Right lobe of liver (tissue), 6 donors: ENCODE measurements at regions not wholly inside any gene's neighbourhood (a gene's known extent, or its start where the extent isn't known, plus 50 kb on each side); places are given as distances from the start of the nearest gene placed in this dataset.

ENCODE experiments used
- ATAC-seq, 4 donors: fragments of 200-7000 bp; cut with Tn5 transposase; one replicate each; pipeline ENCODE4 v1.9.1; 2020; ENCODE audit warnings: mild to moderate bottlenecking in 4 of 4, moderate library complexity in 4 of 4
- DNase-seq, 3 donors: peaks; one replicate each; pipeline ENCODE4 v3.0.0-alpha.2; 2020
- H3K27ac ChIP-seq, 3 donors: fragments of 200-600 bp; one replicate each; pipeline ENCODE4 v1.8.0; 2022
- H3K27me3 ChIP-seq, 2 donors: fragments of 200-600 bp; one replicate each; pipeline ENCODE4 v1.8.0; 2022
- H3K36me3 ChIP-seq, 4 donors: fragments of 200-600 bp; sonication (generic) in 1 of 4; one replicate each; pipeline versions ENCODE4 v1.5.1 to v1.8.0; 2017 to 2022; ENCODE audit warnings: control low read depth in 1 of 4
- H3K4me1 ChIP-seq, 4 donors: fragments of 200-600 bp; sonication (generic) in 1 of 4; one replicate each; pipeline versions ENCODE4 v1.5.1 to v1.8.0; 2017 to 2022; ENCODE audit warnings: control low read depth in 1 of 4
- H3K4me3 ChIP-seq, 3 donors: fragments of 200-600 bp; one replicate each; pipeline ENCODE4 v1.8.0; 2022
- H3K9me3 ChIP-seq, 4 donors: fragments of 200-600 bp; sonication (generic) in 1 of 4; one replicate each; pipeline versions ENCODE4 v1.5.1 to v1.8.0; 2017 to 2022; ENCODE audit warnings: control low read depth in 1 of 4
- POLR2A ChIP-seq: fragments of 450-650 bp; IDR thresholded peaks from one replicate; pipeline ENCODE4 v1.6.1; 2017; ENCODE audit warnings: antibody characterized with exemption, mild to moderate bottlenecking
- WGBS: methylation state at CpG from one replicate; pipeline ENCODE4 v1.1.6; 2018; ENCODE audit warnings: low coverage, low lambda C conversion rate; ENCODE audit not compliant: insufficient coverage; ENCODE audit errors: missing lambda C conversion rate; 5-methylcytosine and 5-hydroxymethylcytosine counted together
- intact Hi-C, 2 donors: fragments of 100-400 bp; cut with DNase I; formaldehyde crosslinking; loops; one replicate each; pipeline versions ENCODE4 v1.11.2 to v1.14.1; 2022
- TF ChIP-seq, protein P1 (sequence below), 4 donors: fragments of 200-600 bp in 3 of 4; fragments of 450-650 bp in 1 of 4; IDR thresholded peaks; one replicate each; pipeline versions ENCODE4 v1.5.1 to v1.8.0; 2016 to 2022; ENCODE audit warnings: antibody characterized with exemption in 4 of 4, mild to moderate bottlenecking in 2 of 4
- donor health status: DM: no; HTN: yes; CAD: no.
- donor health status: DM: no; HTN: no; CAD: no.
- donor health status: DM: no; HTN: no; CAD: no.
- donor health status: DM: no; HTN: yes; CAD: no.
- donor health status: DM: no; HTN: yes; CAD: no.

DNA sequence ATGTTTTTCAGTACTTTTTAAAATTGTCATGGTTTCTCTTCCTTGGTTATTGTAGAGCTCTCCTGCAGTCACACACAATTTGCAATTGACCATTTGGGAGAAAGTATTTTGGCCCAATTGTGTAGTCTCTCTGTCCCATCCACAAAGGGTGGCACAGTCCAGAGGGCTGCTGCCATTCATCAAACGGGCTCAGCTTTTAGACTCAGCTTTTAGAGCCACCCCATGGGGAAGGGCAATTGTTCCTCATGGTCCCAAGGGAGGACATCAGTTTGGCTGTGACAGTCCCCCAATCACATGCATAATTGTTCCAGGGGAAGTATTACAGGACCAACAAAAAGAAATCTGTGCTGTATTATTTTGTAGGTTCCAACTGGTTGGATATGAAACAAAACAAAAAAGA lies 207.6 kb downstream of the ZNF462 start:
- ATAC-seq: no peak
- DNase-seq: no peak
- H3K9me3 ChIP-seq: no peaks in the 10 kb centered on the region
- H3K36me3 ChIP-seq: no peaks in the 10 kb centered on the region
- H3K4me3 ChIP-seq: no peak overlapping the region
- no peaks in the 10 kb centered on the region for H3K27me3 ChIP-seq
- no peak for TF ChIP-seq POLR2A
- TF ChIP-seq, protein P1, sequence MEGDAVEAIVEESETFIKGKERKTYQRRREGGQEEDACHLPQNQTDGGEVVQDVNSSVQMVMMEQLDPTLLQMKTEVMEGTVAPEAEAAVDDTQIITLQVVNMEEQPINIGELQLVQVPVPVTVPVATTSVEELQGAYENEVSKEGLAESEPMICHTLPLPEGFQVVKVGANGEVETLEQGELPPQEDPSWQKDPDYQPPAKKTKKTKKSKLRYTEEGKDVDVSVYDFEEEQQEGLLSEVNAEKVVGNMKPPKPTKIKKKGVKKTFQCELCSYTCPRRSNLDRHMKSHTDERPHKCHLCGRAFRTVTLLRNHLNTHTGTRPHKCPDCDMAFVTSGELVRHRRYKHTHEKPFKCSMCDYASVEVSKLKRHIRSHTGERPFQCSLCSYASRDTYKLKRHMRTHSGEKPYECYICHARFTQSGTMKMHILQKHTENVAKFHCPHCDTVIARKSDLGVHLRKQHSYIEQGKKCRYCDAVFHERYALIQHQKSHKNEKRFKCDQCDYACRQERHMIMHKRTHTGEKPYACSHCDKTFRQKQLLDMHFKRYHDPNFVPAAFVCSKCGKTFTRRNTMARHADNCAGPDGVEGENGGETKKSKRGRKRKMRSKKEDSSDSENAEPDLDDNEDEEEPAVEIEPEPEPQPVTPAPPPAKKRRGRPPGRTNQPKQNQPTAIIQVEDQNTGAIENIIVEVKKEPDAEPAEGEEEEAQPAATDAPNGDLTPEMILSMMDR (IDR thresholded peaks at IDR 0.05): no peak
- intact Hi-C loops: no loop called here
- H3K4me1 ChIP-seq: peaks cover 0 to 7% (median 0%) of the 10 kb centered on the region in 4 donors
- no peak overlapping the region for H3K27ac ChIP-seq
- 20% methylated on average over 1 of the region's 1 CpG for WGBS

DNA sequence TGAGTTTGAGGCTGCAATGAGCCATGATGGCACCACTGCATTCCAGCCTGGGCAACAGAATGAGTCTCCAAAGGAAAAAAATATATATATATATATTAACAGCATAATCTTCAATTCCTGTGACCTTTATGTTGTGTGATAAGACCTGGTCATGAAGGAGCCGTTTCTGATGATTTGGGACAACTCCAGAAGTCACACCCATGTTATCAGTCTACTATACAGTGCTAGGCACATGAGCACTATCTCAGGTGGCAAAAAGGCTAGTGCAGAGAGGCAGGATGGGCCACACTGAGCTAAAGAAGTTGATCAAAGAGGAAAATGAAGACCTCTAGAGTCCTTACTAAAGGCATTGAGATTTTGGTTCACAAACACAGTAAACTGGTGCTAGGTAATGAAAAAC lies 205.0 kb upstream of the RAD23B start:
- Histone ChIP-seq H3K36me3 (no peaks in the 10 kb centered on the region), H3K4me1 (no peaks in the 10 kb centered on the region), H3K27me3 (no peaks in the 10 kb centered on the region), H3K9me3 (no peaks in the 10 kb centered on the region), H3K4me3 (no peak overlapping the region), H3K27ac (no peak overlapping the region)
- TF ChIP-seq POLR2A: no peak
- TF ChIP-seq, protein P1 (IDR thresholded peaks at IDR 0.05): no peak
- 33% methylated on average over 1 of the region's 1 CpG for WGBS
- intact Hi-C loops: no loop called here
- no peak for ATAC-seq
- no peak for DNase-seq

DNA sequence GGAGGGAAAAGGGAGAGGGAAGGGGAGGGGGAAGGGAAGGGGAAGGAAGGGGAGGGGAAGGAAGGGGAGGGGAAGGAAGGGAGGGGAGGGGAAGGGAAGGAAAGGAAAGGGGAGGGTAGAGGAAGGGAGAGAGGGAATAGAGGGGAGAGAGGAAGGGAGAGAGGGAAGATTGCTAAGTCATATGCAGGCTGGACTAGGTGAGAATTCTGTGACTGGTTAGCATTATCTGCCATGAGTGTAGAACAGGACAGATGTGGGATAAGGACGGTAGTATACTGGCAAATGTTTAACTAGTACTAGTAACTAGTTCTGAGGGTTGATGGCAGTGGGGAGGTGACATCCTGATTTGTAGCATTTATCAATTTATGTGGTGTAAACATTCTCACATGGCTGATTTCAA lies 203.5 kb upstream of the RAD23B start:
- DNase-seq (no peak), ATAC-seq (no peak)
- intact Hi-C loops: no loop called here
- Histone ChIP-seq H3K4me1 (no peaks in the 10 kb centered on the region), H3K9me3 (no peaks in the 10 kb centered on the region), H3K27me3 (no peaks in the 10 kb centered on the region), H3K4me3 (no peak overlapping the region), H3K36me3 (no peaks in the 10 kb centered on the region), H3K27ac (no peak overlapping the region)
- TF ChIP-seq POLR2A: no peak
- TF ChIP-seq, protein P1 (IDR thresholded peaks at IDR 0.05): no peak
- 71% methylated on average over 1 of the region's 1 CpG for WGBS

DNA sequence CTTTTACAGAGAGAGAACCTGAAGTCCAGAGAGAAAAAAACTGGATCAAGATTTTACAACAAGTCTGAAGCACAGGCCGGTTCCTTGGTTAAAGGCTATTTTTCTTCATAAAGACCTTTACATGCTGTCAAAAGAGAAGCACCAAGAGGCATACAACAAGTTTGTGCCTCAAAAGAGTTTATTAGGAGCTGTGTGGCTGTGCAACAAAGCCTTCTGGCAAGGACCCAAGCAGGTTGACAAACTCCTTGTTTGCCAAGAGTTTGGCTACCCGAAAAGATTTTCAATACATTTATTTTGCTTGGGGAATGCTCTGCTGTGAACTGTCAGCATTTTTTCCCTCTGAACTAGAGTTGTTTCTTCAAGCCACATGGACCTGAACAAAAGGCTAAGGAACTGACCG lies 202.9 kb upstream of the RAD23B start:
- no peaks in the 10 kb centered on the region for H3K27me3 ChIP-seq
- no peak for DNase-seq
- H3K27ac ChIP-seq: no peak overlapping the region
- no peak for ATAC-seq
- WGBS: 71% methylated on average over 3 of the region's 3 CpGs
- no peaks in the 10 kb centered on the region for H3K4me1 ChIP-seq
- H3K9me3 ChIP-seq: no peaks in the 10 kb centered on the region
- H3K36me3 ChIP-seq: no peaks in the 10 kb centered on the region
- TF ChIP-seq POLR2A: no peak
- TF ChIP-seq, protein P1 (IDR thresholded peaks at IDR 0.05): no peak
- intact Hi-C loops: no loop called here
- no peak overlapping the region for H3K4me3 ChIP-seq

DNA sequence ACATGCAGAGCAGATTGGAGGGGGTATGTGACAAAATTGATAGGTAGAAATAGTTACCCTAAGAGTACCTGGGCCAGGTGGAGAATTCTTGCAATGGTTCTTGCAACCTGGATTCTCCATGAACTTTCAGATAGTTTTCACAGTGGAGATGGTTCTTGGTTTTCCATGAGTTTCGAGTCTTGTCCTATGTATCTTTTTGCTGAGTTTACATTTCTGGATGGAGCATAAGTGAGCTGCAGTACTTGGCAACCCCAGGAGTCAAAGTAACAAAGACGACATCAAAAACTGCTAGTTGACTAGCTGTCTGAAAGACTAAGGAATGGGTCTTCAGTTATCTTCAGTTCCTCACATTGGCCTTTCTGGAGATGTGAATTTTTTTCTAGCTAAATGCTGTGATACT lies 196.6 kb upstream of the RAD23B start:
- DNase-seq (no peak), ATAC-seq (no peak)
- 31% methylated on average over 2 of the region's 2 CpGs for WGBS
- Histone ChIP-seq H3K4me1 (no peaks in the 10 kb centered on the region), H3K4me3 (no peak overlapping the region), H3K27me3 (no peaks in the 10 kb centered on the region), H3K9me3 (no peaks in the 10 kb centered on the region), H3K36me3 (no peaks in the 10 kb centered on the region), H3K27ac (no peak overlapping the region)
- intact Hi-C loops: no loop called here
- TF ChIP-seq, protein P1 (IDR thresholded peaks at IDR 0.05): no peak
- no peak for TF ChIP-seq POLR2A
